Thyroid gland (tissue), 4 donors: ENCODE measurements at regions not wholly inside any gene's neighbourhood (a gene's known extent, or its start where the extent isn't known, plus 50 kb on each side); places are given as distances from the start of the nearest gene placed in this dataset.

Experiments
- CTCF ChIP-seq, 6 experiments: fragments of 200-600 bp in 3 of 6; fragments of 450-650 bp in 3 of 6; sonication (generic) in 3 of 6; IDR thresholded peaks; one replicate each; pipeline ENCODE4 v1.5.1; 2016 to 2019; ENCODE audit warnings: antibody characterized with exemption in 6 of 6, mild to moderate bottlenecking in 2 of 6, inconsistent platforms in 1 of 6, moderate library complexity in 1 of 6
- POLR2A ChIP-seq, 2 donors: fragments of 450-650 bp; IDR thresholded peaks; one replicate each; pipeline ENCODE4 v1.6.1; 2017; ENCODE audit warnings: antibody characterized with exemption in 2 of 2, mild to moderate bottlenecking in 2 of 2, moderate library complexity in 1 of 2

GRCh38 chr1:219529116-219529515 is 83.8 kb downstream of the ZC3H11B start:
- TF ChIP-seq CTCF (IDR thresholded peaks at IDR 0.05): no peak
- TF ChIP-seq POLR2A (IDR thresholded peaks at IDR 0.05): no peak
